HepG2 (cell line): ENCODE measurements at regions not wholly inside any gene's neighbourhood (a gene's known extent, or its start where the extent isn't known, plus 50 kb on each side); places are given as distances from the start of the nearest gene placed in this dataset.

Experiments used
- ATAC-seq: fragments of 200-7000 bp; cut with Tn5 transposase; 3 replicates; pipeline ENCODE4 v1.9.1; 2020; ENCODE audit warnings: mild to moderate bottlenecking, moderate library complexity
- BruUV-seq: library from RNA; stranded (reverse); fragments of 400-500 nt; replicated peaks from 2 replicates; lab custom pipeline; 2021; lab: Mats Ljungman, UMichigan
- CTCF ChIA-PET: fragments of 300-600 bp; formaldehyde crosslinking; extraction: SDS; loops from one replicate; lab custom pipeline; 2021; ENCODE audit warnings: low total read pairs, inconsistent platforms, low intra/inter-chr PET ratio; lab: Yijun Ruan, JAX
- POLR2A ChIA-PET: fragments of 350-600 bp; sonication (Branson Sonifier 250); formaldehyde crosslinking; loops from one replicate; lab custom pipeline; 2020; ENCODE audit warnings: antibody characterized with exemption, inconsistent platforms; lab: Yijun Ruan, JAX
- DNase-seq: peaks from one replicate; pipeline ENCODE4 v3.0.0-alpha.2; 2015; ENCODE audit warnings: low spot score
- FAIRE-seq: peaks from 3 replicates; lab custom pipeline; 2011; peaks lifted over from hg19 to GRCh38; lab: Jason Lieb, UNC
- H2AFZ ChIP-seq: one replicate; pipeline ENCODE4 v1.6.1; 2011; ENCODE audit warnings: low read length, inconsistent platforms
- H3K27ac ChIP-seq: fragments of 300-600 bp; 3 replicates; pipeline ENCODE4 v1.8.0; 2011; ENCODE audit warnings: mixed run types, mild to moderate bottlenecking, mixed read lengths, low read length, inconsistent platforms; ENCODE audit not compliant: insufficient read depth; ENCODE audit errors: extremely low read length
- H3K27me3 ChIP-seq, 2 experiments: fragments of 200-600 bp in 1 of 2; 2 replicates in 1 of 2; 3 replicates in 1 of 2; pipeline versions ENCODE4 v1.6.0 to v1.8.0; 2011; ENCODE audit warnings: low read length in 2 of 2, mild to moderate bottlenecking in 2 of 2, moderate library complexity in 2 of 2, inconsistent platforms in 1 of 2; ENCODE audit not compliant: insufficient read depth in 2 of 2, control insufficient read depth in 1 of 2
- H3K36me3 ChIP-seq, 2 experiments: fragments of 200-600 bp in 1 of 2; replicated peaks in 1 of 2; 2 replicates in 1 of 2; 3 replicates in 1 of 2; pipeline versions ENCODE4 v1.5.1 to v1.8.0; 2011; ENCODE audit warnings: low read length in 2 of 2, inconsistent platforms in 1 of 2; ENCODE audit not compliant: insufficient read depth in 2 of 2, control insufficient read depth in 1 of 2
- H3K4me1 ChIP-seq: 2 replicates; pipeline ENCODE4 v1.5.1; 2012; ENCODE audit warnings: low read length, inconsistent platforms; ENCODE audit not compliant: insufficient read depth
- H3K4me2 ChIP-seq: 2 replicates; pipeline ENCODE4 v1.6.0; 2011; ENCODE audit warnings: low read depth, low read length, inconsistent platforms
- H3K4me3 ChIP-seq, 3 experiments: fragments of 200-600 bp in 1 of 3; sonication (generic), shearing (Covaris generic) in 1 of 3; replicated peaks in 1 of 3; 2 replicates each; pipeline ENCODE4 v1.5.1; 2011 to 2016; ENCODE audit warnings: low read length in 3 of 3, inconsistent platforms in 2 of 3, low read depth in 2 of 3, mild to moderate bottlenecking in 2 of 3, control low read depth in 1 of 3, mixed read lengths in 1 of 3; ENCODE audit not compliant: insufficient read depth in 1 of 3
- H3K79me2 ChIP-seq: one replicate; pipeline ENCODE4 v1.6.1; 2011; ENCODE audit warnings: low read length, inconsistent platforms; ENCODE audit not compliant: insufficient read depth
- H3K9ac ChIP-seq: 2 replicates; pipeline ENCODE4 v1.6.0; 2011; ENCODE audit warnings: mild to moderate bottlenecking, low read depth, low read length, inconsistent platforms; ENCODE audit not compliant: insufficient read depth
- H3K9me3 ChIP-seq: 2 replicates; pipeline ENCODE4 v1.5.1; 2012; ENCODE audit warnings: mild to moderate bottlenecking, low read length
- H4K20me1 ChIP-seq: 2 replicates; pipeline ENCODE4 v1.6.0; 2011; ENCODE audit warnings: inconsistent platforms, mild to moderate bottlenecking, low read length, moderate library complexity; ENCODE audit not compliant: insufficient read depth
- CEBPB ChIP-seq: IDR thresholded peaks from 2 replicates; pipeline ENCODE4 v1.6.1; 2011; ENCODE audit warnings: low read depth, low read length, improper control_type of control experiment, borderline replicate concordance
- EZH2 ChIP-seq: conservative IDR thresholded peaks from 2 replicates; pipeline ENCODE4 v1.6.1; 2012; ENCODE audit warnings: mild to moderate bottlenecking, low read depth, low read length, moderate library complexity
- HDAC2 ChIP-seq: sonication (generic); formaldehyde crosslinking; IDR thresholded peaks from 2 replicates; pipeline ENCODE4 v1.4.0; 2020; ENCODE audit warnings: missing genetic modification reagents
- HOMEZ ChIP-seq: IDR thresholded peaks from 2 replicates; pipeline ENCODE4 v1.6.1; 2016; ENCODE audit warnings: low read depth
- MAX ChIP-seq: IDR thresholded peaks from 2 replicates; pipeline ENCODE4 v1.6.1; 2012; ENCODE audit warnings: inconsistent platforms
- MIXL1 ChIP-seq: IDR thresholded peaks from 2 replicates; pipeline ENCODE4 v1.6.1; 2016
- SP140L ChIP-seq: sonication (generic); formaldehyde crosslinking; IDR thresholded peaks from 2 replicates; pipeline ENCODE4 v1.4.0; 2020; ENCODE audit warnings: missing genetic modification reagents, borderline replicate concordance
- ZBTB46 ChIP-seq: sonication (generic); formaldehyde crosslinking; IDR thresholded peaks from 2 replicates; pipeline ENCODE4 v1.4.0; 2020; ENCODE audit warnings: mild to moderate bottlenecking, missing genetic modification reagents, borderline replicate concordance
- ZHX1 ChIP-seq: sonication (generic); formaldehyde crosslinking; IDR thresholded peaks from 2 replicates; pipeline ENCODE4 v1.8.1; 2022; ENCODE audit warnings: low read depth, mild to moderate bottlenecking, missing genetic modification reagents
- ZNF609 ChIP-seq: sonication (generic); formaldehyde crosslinking; IDR thresholded peaks from 2 replicates; pipeline ENCODE4 v1.4.0; 2020; ENCODE audit warnings: mild to moderate bottlenecking, missing genetic modification reagents, borderline replicate concordance
- ZSCAN29 ChIP-seq: sonication (generic); formaldehyde crosslinking; conservative IDR thresholded peaks from 2 replicates; pipeline ENCODE4 v1.4.0; 2020; ENCODE audit warnings: mild to moderate bottlenecking, missing genetic modification reagents
- WGBS: methylation state at CpG from one replicate; pipeline ENCODE4 v1.1.6; 2017; ENCODE audit warnings: low lambda C conversion rate; 5-methylcytosine and 5-hydroxymethylcytosine counted together
- in situ Hi-C: cut with HindIII; loops from 2 replicates; pipeline ENCODE4 v1.10.0; 2017; ENCODE audit warnings: low pct_unique_long_range_greater_than_20kb; ENCODE audit not compliant: extremely low pct_ligation_motif_present
- intact Hi-C: fragments of 100-400 bp; cut with micrococcal nuclease; formaldehyde crosslinking; loops from one replicate; pipeline ENCODE4 v1.10.0; 2022; ENCODE audit not compliant: unreplicated experiment

- peaks cover 12% of the 10 kb centered on the region; the same call in 1 of the 2 replicates for H3K9me3 ChIP-seq
- peak; percentile 76 for ATAC-seq
- H3K4me2 ChIP-seq = 0 out of 2 replicates have a peak overlapping the region, but pooled peaks have one; percentile 33
- H3K27ac ChIP-seq = peak overlapping the region; percentile 28
- H2AFZ ChIP-seq = no peak overlapping the region
- H3K36me3 ChIP-seq = no peaks in the 10 kb centered on the region
- DNase-seq = peak; percentile 34
- H3K79me2 ChIP-seq = no peaks in the 10 kb centered on the region
- 0 out of 2 replicates have a peak overlapping the region, but pooled peaks have one; percentile 5 for H3K9ac ChIP-seq
- no peak overlapping the region for H3K4me3 ChIP-seq
- no peak for FAIRE-seq
- 1% methylated on average over 7 of the region's 7 CpGs for WGBS
- H3K4me1 ChIP-seq = peaks cover 37% of the 10 kb centered on the region
- ChIA-PET CTCF (no interaction called here), POLR2A (no interaction called here)
- intact Hi-C loops = no loop called here
- BruUV-seq = no TSS peak
- in situ Hi-C loops = no loop called here
- H3K27me3 ChIP-seq = no peaks in the 10 kb centered on the region
- no peaks in the 10 kb centered on the region for H4K20me1 ChIP-seq
- TF ChIP-seq ZNF609 (peak; percentile 38; the same call in 1 of the 2 replicates), EZH2 (no peak), CEBPB (peak; percentile 26; the same call in 1 of the 2 replicates), MIXL1 (CRISPR knock-in tag) (0 out of 2 replicates have a peak, but pooled peaks have one; percentile 40), SP140L (CRISPR knock-in tag) (no peak), ZHX1 (CRISPR knock-in tag) (no peak), HDAC2 (CRISPR knock-in tag) (peak; percentile 39; the same call in 1 of the 2 replicates), ZSCAN29 (CRISPR knock-in tag) (no peak), ZBTB46 (no peak), MAX (peak; percentile 45; the same call in 1 of the 2 replicates), HOMEZ (CRISPR knock-in tag) (0 out of 2 replicates have a peak, but pooled peaks have one; percentile 50)
Measured at GRCh38 chr19:57027360-57027759, 92.4 kb upstream of the USP29 start.
